Spleen (tissue), 7 donors: ENCODE measurements at regions not wholly inside any gene's neighbourhood (a gene's known extent, or its start where the extent isn't known, plus 50 kb on each side); places are given as distances from the start of the nearest gene placed in this dataset.

Experiments used
- CTCF ChIP-seq, 11 experiments: fragments of 200-600 bp in 7 of 11; fragments of 450-650 bp in 4 of 11; sonication (generic) in 4 of 11; IDR thresholded peaks in 8 of 11; conservative IDR thresholded peaks in 3 of 11; 1 replicate in 7 of 11; 2 replicates in 4 of 11; pipeline versions ENCODE4 v1.4.0 to v1.8.0; 2016 to 2021; ENCODE audit warnings: antibody characterized with exemption in 11 of 11, inconsistent platforms in 4 of 11, mild to moderate bottlenecking in 1 of 11
- POLR2A ChIP-seq, 3 donors: fragments of 450-650 bp; IDR thresholded peaks; one replicate each; pipeline ENCODE4 v1.5.1; 2017; ENCODE audit warnings: antibody characterized with exemption in 3 of 3, mild to moderate bottlenecking in 1 of 3
- donor health status: DM: no; HTN: no; CAD: no; lungs with moderate emphysema.
- donor health status: DM: no; HTN: no; CAD: no.
- donor health status: DM: no; HTN: no; CAD: no.

DNA sequence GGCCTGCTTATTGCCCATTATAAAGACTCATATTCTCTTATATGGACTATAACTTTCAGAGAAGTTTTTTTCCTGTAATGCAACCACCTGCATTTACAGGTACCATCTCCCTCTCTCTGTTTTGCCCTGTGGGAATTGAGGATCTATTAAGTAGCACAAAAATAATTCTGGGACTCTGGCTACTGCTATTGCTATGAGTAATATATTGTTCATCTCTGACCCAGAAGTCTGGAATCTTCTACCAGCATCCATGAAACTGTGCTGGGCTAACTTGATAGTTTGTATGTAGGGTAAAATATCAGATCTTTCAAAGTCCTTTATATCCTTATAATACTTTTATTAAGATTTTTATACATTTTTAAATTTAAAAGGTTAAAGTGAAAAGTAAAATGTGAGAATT, 607.2 kb downstream of the EFNA5 start:
- no peak for TF ChIP-seq CTCF (IDR thresholded peaks at IDR 0.05 in 8 of 11, conservative IDR thresholded peaks at IDR 0.05 in 3 of 11)
- TF ChIP-seq POLR2A (IDR thresholded peaks at IDR 0.05) = no peak
